Tibial artery (tissue), 4 donors: ENCODE measurements at regions not wholly inside any gene's neighbourhood (a gene's known extent, or its start where the extent isn't known, plus 50 kb on each side); places are given as distances from the start of the nearest gene placed in this dataset.

Experiments
- DNase-seq, 2 donors: peaks; one replicate each; pipeline ENCODE4 v3.0.0-alpha.2; 2019
- H3K27ac ChIP-seq, 2 donors: fragments of 200-600 bp; sonication (generic) in 1 of 2; 1 replicate in 1 of 2; 2 replicates in 1 of 2; pipeline ENCODE4 v1.5.1; 2018 to 2019; ENCODE audit warnings: mild to moderate bottlenecking in 1 of 2
- H3K27me3 ChIP-seq, 2 donors: fragments of 200-600 bp; sonication (generic) in 1 of 2; one replicate each; pipeline versions ENCODE4 v1.5.1 to v1.6.0; 2016 to 2019
- H3K36me3 ChIP-seq, 3 donors: fragments of 200-600 bp; sonication (generic) in 2 of 3; one replicate each; pipeline ENCODE4 v1.5.1; 2016 to 2019; ENCODE audit warnings: mild to moderate bottlenecking in 2 of 3
- H3K4me1 ChIP-seq, 4 donors: fragments of 200-600 bp; sonication (generic) in 2 of 4; 1 replicate in 3 of 4; 2 replicates in 1 of 4; pipeline ENCODE4 v1.5.1; 2016 to 2019
- H3K4me3 ChIP-seq, 2 donors: fragments of 200-600 bp; sonication (generic) in 1 of 2; 1 replicate in 1 of 2; 2 replicates in 1 of 2; pipeline ENCODE4 v1.5.1; 2018 to 2019; ENCODE audit warnings: mild to moderate bottlenecking in 2 of 2
- H3K9me3 ChIP-seq, 3 donors: fragments of 200-600 bp; sonication (generic) in 1 of 3; one replicate each; pipeline ENCODE4 v1.5.1; 2016 to 2019
- intact Hi-C: fragments of 100-400 bp; cut with DNase I; formaldehyde crosslinking; loops from one replicate; pipeline ENCODE4 v1.15.0; 2023; ENCODE audit warnings: low total_unique reads
- TF ChIP-seq, protein P1 (sequence below), 2 experiments: fragments of 200-600 bp in 1 of 2; fragments of 450-650 bp in 1 of 2; IDR thresholded peaks; one replicate each; pipeline ENCODE4 v1.5.1; 2017 to 2019; ENCODE audit warnings: antibody characterized with exemption in 2 of 2, mild to moderate bottlenecking in 1 of 2, moderate library complexity in 1 of 2

DNA sequence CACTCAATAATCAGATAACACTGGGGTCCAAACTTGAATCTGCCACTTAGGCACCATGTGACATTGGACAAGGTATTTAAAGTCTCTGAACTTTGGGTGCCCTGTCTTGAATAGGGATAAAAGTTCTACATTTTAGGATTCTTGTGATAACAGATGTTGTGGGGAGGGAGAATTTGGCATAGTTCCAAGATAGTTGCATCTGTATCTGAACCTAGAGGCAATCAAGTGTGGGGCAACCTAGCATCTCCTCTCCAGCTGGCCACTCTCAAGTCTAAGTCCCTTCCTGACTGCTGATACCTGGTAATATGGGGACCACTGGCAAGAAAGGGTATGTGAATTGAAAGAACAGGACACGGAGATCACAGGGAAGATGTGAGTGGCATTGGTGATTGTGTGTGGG, 256.1 kb downstream of the FOXO1 start:
- Histone ChIP-seq H3K4me3 (no peak overlapping the region), H3K4me1 (peaks cover 0 to 9% (median 0%) of the 10 kb centered on the region in 4 donors), H3K36me3 (no peaks in the 10 kb centered on the region), H3K9me3 (no peaks in the 10 kb centered on the region), H3K27me3 (no peaks in the 10 kb centered on the region), H3K27ac (no peak overlapping the region)
- no peak for DNase-seq
- intact Hi-C loops: no loop called here
- TF ChIP-seq, protein P1, sequence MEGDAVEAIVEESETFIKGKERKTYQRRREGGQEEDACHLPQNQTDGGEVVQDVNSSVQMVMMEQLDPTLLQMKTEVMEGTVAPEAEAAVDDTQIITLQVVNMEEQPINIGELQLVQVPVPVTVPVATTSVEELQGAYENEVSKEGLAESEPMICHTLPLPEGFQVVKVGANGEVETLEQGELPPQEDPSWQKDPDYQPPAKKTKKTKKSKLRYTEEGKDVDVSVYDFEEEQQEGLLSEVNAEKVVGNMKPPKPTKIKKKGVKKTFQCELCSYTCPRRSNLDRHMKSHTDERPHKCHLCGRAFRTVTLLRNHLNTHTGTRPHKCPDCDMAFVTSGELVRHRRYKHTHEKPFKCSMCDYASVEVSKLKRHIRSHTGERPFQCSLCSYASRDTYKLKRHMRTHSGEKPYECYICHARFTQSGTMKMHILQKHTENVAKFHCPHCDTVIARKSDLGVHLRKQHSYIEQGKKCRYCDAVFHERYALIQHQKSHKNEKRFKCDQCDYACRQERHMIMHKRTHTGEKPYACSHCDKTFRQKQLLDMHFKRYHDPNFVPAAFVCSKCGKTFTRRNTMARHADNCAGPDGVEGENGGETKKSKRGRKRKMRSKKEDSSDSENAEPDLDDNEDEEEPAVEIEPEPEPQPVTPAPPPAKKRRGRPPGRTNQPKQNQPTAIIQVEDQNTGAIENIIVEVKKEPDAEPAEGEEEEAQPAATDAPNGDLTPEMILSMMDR (IDR thresholded peaks at IDR 0.05): no peak

DNA sequence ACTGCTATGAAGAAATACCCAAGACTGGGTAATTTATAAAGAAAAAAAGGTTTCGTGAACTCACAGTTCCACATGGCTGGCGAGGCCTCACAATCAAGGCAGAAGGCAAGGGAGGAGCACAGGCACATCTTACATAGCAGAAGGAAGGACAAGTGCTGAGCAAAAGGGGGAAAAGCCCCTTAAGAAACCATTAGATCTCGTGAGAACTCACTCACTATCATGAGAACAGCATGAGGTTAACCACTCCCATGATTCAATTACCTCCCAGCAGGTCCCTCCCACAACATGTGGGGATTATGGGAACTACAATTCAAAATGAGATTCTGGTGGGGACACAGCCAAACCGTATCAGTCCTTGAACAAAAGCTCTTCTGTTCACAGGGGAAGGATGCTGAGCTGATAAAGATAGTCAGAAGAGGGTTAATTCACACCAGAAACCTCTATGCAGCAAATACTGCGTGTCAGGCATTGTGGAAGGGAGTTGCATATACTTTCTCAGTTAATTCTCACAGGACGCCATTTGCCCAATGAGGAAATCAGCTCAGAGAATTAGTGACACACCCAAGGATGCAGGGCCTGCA, 246.2 kb downstream of the FOXO1 start:
- no peaks in the 10 kb centered on the region for H3K9me3 ChIP-seq
- no peak overlapping the region for H3K27ac ChIP-seq
- TF ChIP-seq, protein P1 (IDR thresholded peaks at IDR 0.05): no peak
- H3K27me3 ChIP-seq: no peaks in the 10 kb centered on the region
- no peaks in the 10 kb centered on the region for H3K4me1 ChIP-seq
- no peak for DNase-seq
- H3K4me3 ChIP-seq: no peak overlapping the region
- H3K36me3 ChIP-seq: no peaks in the 10 kb centered on the region
- intact Hi-C loops: no loop called here

DNA sequence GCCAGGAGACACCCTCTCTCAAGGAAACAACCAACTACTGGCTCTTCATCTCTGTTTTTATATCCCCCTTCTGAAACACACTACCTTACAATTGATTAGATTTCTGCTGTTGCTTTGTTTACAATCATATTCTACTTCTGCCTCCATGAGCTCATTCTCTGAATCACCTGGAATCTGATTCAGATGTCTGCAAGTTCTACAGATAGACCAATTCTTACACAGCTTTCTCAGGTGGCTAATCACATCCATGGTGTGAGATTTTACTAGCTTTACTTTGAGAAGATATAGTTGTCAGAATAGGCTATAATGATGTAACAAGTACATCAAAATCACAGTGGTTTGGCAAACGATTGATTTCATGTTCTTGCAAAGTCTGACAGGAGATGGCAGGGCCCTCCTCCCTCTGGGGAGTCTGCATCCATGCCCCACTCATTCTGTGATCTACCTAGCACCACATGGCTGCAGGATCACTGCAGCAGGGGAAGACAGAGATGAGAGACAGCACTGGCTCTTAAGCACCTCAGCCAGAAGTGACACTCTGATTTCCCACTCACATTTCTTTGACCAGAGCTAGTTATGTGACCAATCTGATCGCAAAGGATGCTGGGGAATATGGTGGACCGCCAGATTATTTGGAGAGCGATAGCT, 243.7 kb downstream of the FOXO1 start:
- Histone ChIP-seq H3K27ac (no peak overlapping the region), H3K27me3 (no peaks in the 10 kb centered on the region), H3K36me3 (no peaks in the 10 kb centered on the region), H3K4me1 (no peaks in the 10 kb centered on the region), H3K4me3 (no peak overlapping the region), H3K9me3 (no peaks in the 10 kb centered on the region)
- intact Hi-C loops: no loop called here
- no peak for DNase-seq
- TF ChIP-seq, protein P1 (IDR thresholded peaks at IDR 0.05): no peak

DNA sequence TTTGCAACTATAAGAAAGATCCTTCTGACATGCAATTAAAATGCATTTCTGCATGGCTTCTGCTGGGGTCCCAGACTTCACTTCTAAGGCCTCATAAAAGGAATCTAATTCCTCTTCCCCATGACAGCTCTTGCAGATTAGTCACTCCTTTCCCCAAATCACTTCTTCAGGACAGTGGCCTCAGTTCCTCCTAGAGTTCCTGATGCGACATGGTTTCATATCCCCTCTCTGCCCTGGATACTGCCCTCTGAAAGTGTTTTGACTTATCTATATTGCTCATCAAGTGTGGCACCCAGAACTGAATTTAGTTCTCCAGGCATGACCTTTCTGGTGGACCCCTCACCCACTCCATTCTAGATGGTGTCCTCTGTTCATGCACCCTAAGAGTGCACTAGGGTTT, 238.1 kb downstream of the FOXO1 start:
- H3K27ac ChIP-seq: no peak overlapping the region
- H3K36me3 ChIP-seq: no peaks in the 10 kb centered on the region
- DNase-seq: no peak
- no peaks in the 10 kb centered on the region for H3K9me3 ChIP-seq
- peaks cover 0 to 12% (median 2%) of the 10 kb centered on the region in 4 donors for H3K4me1 ChIP-seq
- intact Hi-C loops: no loop called here
- TF ChIP-seq, protein P1 (IDR thresholded peaks at IDR 0.05): no peak
- no peaks in the 10 kb centered on the region for H3K27me3 ChIP-seq
- no peak overlapping the region for H3K4me3 ChIP-seq

DNA sequence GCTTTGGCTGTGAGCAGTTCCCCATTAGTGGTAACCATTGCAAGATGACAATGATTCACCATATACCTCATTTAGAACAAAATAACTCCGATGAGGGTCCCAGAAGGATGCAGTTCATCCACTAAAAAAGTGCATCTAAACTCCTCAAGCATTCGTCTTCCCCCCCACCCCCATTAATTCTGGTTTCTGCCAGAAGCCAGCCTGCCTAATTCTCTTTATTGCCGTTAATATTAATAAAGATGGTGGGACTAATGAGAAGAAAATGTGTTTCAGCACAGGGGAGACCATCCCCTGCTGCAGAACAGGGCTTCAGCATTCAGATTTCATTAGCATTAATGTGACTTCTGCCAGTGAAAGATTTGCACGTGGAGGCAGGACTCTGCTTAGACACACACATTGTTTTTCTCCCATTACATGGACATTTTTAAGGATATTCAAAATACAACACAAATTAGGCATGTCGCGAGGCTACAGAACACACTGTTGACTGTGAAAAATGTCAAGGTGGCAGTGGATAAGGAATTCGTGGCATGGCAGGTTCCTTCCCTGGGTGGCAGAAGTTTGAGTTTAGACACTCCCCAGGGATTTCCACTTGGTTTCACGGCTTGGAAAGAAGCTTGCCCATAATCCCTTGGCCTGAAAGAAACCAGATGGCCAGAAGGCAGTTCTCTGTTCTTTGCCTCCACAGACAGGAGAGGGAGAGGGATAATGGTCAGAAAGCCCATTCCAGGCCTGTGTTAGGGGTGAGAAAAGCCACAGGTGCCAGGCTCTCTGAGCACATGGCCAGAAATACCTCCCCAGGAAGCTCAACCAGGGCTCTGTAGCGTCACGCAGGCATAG, 236.5 kb downstream of the FOXO1 start:
- Histone ChIP-seq H3K9me3 (no peaks in the 10 kb centered on the region), H3K27ac (no peak overlapping the region), H3K4me3 (no peak overlapping the region), H3K27me3 (no peaks in the 10 kb centered on the region), H3K4me1 (peaks cover 0 to 12% (median 2%) of the 10 kb centered on the region in 4 donors), H3K36me3 (no peaks in the 10 kb centered on the region)
- DNase-seq: no peak
- TF ChIP-seq, protein P1 (IDR thresholded peaks at IDR 0.05): no peak
- intact Hi-C loops: no loop called here
